ENCODE measurements at regions not wholly inside any gene's neighbourhood (a gene's known extent, or its start where the extent isn't known, plus 50 kb on each side); places are given as distances from the start of the nearest gene placed in this dataset.

GRCh38 chr12:91346827-91347226, 164.2 kb upstream of the DCN start:
- TF ChIP-seq CTCF (IDR thresholded peaks at IDR 0.05 in 8 of 11, conservative IDR thresholded peaks at IDR 0.05 in 3 of 11) (no peak), POLR2A (IDR thresholded peaks at IDR 0.05) (no peak)
